Stimulated activated CD4-positive, alpha-beta T cell treated with anti-CD3 and anti-CD28 coated beads, Interleukin-2, amount 100 ng/mL, for 4 hours (primary cell): ENCODE measurements at regions not wholly inside any gene's neighbourhood (a gene's known extent, or its start where the extent isn't known, plus 50 kb on each side); places are given as distances from the start of the nearest gene placed in this dataset.
A peak's percentile ranks its signal among the peaks of the same experiment; 100 is the strongest.

Experiments used
- DNase-seq: peaks from one replicate; pipeline ENCODE4 v3.0.0-alpha.2; 2020; ENCODE audit warnings: low read depth

DNA sequence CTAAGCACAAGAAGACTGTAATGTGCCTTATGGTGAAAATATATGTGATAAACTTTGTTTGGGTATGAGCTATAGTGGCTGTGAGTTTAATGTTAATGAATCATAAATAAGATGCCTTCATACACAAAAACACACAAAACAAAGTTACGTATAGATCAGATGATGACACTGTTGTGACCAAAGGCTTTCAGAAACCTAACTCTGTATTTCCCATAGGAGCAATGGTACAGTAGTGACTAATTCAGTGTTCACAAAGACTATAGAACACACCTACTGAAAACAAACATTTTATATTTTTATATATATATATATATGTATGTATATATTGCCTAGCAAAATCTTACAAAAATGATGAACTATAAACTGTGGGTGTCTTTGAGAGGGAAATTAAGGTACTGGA lies 393.8 kb upstream of the DCN start:
- DNase-seq: no peak

GRCh38 chr12:91575630-91576029 lies 393.0 kb upstream of the DCN start:
- no peak for DNase-seq

- DNase-seq: no peak
Measured at GRCh38 chr12:91574975-91575374, 392.4 kb upstream of the DCN start.

GRCh38 chr12:91574391-91574790 lies 391.8 kb upstream of the DCN start:
- DNase-seq: no peak

DNA sequence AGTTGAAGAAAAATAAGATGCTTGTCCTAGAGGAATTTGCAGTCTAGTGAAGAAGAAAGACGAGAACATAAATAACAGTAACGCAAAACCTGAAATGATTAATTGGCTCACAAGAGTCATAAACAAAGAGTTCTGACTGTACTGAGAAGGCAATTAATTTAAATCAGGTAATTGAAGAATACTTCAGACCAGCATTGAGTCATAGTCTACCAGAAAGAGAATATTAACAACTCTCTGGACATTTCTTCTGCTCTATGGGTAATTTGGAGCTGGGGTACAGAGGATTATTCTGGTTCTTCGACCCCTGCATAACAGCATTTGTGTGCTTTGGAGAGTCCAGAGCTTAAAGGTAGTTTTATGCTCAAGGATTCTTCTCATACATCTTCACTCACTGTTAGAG lies 390.3 kb upstream of the DCN start:
- DNase-seq: no peak

DNA sequence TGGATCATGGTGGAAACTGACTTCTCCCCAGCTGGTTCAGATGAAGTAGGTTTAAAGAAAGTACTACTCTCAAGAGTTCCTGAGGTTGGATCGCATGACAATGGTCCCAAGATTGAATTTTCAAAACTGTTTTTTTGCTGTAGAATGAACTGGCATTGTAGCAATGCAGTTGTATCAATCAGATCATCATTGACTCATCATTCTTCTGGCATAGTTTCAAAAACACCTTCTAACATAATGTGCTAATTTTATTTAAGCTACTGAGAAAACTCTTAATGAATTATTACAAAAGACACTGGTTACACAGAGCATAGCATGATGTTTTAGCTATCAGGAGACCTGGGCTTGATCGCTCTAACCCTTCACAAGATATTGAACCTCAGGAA lies 384.5 kb upstream of the DCN start:
- DNase-seq: no peak

DNA sequence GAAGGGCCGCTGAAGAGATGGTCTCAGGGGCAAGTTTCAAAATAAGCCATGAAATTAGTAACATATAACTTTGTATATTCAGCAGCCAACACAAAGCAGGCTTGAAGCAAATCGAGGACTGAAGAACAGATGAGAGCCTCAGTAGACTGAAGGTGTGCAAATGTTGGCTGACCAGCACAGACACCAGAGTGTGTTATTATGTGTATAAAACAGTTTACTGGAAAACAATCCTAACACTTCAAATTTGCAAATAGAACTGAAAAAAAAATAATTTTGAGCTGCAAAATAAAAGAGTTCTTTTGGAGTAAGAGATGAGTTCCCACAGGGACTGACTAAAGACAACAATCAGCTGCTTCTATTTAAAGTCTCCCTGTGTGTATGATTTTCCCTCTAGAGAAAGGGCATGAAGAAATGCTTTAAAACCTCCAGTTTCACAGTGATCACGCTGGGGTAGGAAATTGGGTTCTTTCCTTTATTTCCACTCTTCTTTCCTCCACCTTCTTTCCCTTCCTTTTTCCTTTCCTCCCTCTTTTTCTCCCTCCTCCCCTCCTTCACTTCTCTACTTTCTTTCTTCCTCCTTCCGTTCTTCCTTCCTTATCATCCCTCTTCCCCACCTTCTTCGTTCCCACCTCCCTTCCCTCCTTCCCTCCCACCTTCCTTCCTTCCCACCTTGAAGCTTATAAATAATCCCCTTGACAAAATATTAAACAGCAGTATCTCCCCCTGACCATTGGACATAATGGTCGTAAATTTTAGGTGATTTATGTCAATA lies 383.9 kb upstream of the DCN start:
- no peak for DNase-seq

GRCh38 chr12:91565846-91566245 lies 383.2 kb upstream of the DCN start:
- DNase-seq: no peak

- peak; percentile 16 for DNase-seq
Measured at GRCh38 chr12:91565246-91565645, 382.6 kb upstream of the DCN start.

- DNase-seq: no peak
Measured at GRCh38 chr12:91563011-91563765, 380.6 kb upstream of the DCN start.

GRCh38 chr12:91562476-91562875 lies 379.9 kb upstream of the DCN start:
- DNase-seq: peak; percentile 15

- DNase-seq: no peak
Measured at GRCh38 chr12:91561958-91562325, 379.3 kb upstream of the DCN start.

GRCh38 chr12:91561301-91561957 lies 378.8 kb upstream of the DCN start:
- DNase-seq: no peak

GRCh38 chr12:91556909-91557308 lies 374.3 kb upstream of the DCN start:
- DNase-seq: no peak

DNA sequence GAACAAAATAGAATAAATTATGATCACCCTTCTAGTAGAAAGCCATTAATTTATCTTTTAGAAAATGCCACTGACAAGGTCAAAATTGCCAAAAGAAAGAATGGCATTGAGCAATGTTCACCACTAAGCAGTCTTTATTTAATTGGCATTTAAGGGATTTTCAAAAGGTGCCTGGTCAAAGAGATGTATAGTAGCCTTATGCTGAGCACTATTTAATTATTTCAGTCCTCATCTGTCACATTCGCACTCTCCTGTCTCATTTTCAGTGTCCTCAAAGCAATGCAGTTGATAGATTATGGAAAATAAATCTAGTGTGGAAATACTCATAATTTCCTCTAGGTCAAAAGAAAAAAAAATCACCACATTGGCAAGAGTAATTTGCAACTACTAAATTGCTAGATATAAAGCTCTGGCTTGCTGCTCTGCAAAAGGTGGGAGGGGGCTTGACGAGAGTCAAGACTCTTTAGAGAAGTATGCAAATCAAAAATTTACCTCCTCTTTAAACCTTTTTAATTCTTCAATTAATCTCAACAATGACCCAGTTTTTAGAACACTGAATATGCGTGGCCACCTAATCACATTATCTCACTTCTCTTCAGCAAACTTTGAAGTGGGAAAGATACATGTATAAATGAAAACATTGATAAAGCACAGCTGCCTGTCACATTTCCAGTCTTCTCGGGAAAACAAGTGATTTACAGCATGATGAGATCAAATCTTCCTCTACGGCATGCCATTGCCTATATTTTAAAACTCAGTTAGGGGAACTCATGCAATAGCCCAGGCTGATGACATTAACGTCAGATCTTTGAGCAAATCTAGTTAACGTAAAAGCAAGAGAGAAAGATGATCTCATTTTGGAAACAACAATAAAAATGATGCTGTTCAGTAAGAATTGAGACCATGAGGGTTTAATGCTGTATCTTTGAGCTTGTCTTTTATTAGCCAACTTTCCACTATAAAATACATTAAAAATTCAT lies 373.1 kb upstream of the DCN start:
- DNase-seq: no peak

DNA sequence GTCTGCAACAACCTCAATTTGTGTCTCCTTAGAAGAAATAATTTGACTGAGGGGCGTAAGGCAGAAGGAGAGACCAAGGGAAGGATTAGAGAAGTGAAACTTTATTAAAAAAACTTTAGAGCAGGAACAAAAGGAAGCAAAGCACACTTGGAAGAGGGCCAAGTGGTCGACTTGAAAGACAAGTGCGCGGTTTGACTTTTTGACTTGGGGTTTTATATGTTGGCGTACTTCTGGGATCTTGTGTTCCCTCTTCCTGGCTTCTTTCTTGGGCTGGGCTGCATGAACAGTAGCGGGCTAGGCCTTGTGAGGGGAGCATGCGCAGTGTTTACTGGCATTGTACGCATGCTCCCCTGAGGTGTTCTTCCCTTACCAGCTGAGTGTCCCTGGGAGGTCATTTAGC lies 369.3 kb upstream of the DCN start:
- DNase-seq: no peak

DNA sequence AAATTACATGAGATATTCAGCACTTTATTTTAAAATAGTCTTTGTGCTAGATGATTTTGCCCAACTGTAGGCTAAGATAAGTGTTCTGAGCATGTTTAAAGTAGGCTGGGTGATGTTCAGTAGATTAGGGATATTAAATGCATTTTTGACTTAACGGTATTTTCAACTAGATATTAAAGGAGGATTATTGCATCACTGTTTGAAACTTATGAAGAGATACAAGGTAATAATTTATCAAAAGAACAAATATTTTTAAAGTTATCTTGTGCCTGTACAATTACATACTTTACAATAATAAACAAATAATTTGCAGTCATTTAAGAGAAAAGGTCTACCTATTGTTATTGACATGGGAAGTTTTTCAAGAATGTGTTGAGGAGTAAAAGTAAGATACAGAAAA lies 368.6 kb upstream of the DCN start:
- no peak for DNase-seq

DNA sequence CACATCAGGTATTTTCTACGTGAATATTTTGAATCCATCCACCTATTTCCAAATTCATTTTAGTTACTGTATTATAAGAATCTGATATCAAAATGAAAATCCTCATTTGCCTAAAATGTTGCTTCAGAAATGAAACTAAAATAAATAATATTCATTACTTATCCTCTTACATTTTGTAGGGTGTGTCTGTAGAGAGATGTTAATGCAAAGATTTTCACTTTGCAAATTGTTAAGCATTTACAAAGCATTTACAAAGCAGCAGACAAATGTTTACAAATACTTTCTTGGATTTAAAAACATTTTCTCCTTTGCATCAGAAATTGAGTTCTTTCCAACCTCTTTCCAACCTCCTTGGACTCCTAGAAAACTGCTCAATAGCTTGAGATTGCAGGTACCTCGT lies 360.0 kb upstream of the DCN start:
- DNase-seq: no peak

GRCh38 chr12:91542067-91542466 lies 359.4 kb upstream of the DCN start:
- no peak for DNase-seq

DNA sequence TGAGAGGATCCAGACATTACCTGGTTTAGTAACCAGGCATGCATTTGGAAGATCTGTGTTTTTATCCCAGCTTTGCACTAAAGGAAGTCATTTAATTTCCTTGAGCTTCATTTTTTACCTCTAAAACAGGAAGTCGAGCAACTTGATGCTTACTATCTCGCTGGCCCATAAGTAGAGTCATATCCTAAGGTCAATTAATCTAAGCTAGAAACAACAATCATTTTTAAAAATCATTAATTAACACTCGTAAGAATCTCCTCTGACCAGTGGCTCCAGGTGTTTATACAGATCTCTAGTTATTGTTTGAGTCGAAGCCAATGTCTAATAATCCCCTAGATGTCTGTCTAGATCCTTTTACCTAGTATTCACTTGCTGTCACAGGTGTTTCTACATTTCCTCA lies 355.8 kb upstream of the DCN start:
- DNase-seq: no peak

DNA sequence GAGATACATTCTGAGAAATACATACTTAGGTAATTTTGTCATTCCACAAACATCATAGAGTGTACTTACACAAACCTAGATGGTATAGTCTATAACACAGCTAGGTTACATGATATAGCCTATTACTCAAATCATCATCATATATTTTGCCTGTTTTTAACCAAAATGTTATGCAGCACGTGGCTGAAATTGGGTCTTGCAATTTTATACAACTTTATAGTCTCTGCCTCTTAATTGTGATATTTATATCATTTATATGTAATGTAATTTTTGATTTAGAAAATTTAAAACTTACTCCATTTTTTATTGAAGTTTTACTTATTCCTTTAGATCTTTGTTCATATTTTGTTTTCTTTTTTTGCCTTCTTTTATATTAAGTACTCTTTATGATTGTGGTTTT lies 350.7 kb upstream of the DCN start:
- no peak for DNase-seq

DNA sequence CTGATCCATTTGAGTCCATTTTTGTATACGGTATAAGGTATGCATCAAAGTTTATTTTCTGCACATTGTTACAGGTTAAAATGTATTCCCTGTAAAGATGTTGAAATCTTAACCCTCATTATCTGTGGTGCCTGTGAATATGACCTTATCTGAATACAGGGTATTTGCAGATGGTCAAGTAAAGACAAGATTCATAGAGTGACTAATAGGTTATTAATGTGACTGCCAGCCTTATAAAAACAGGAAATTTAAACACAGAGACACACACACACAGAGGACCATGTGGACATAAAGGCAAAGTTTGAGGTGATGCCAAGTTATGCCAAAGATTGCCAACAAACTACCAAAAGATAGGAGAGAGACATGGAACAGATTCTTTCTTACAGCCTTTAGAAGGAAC lies 347.2 kb upstream of the DCN start:
- DNase-seq: no peak
